Coronary artery (tissue), 2 donors: ENCODE measurements at regions not wholly inside any gene's neighbourhood (a gene's known extent, or its start where the extent isn't known, plus 50 kb on each side); places are given as distances from the start of the nearest gene placed in this dataset.

Experiments
- DNase-seq: peaks from one replicate; pipeline ENCODE4 v3.0.0-alpha.2; 2017; ENCODE audit warnings: low spot score
- H3K27ac ChIP-seq, 2 donors: fragments of 200-600 bp; sonication (generic); one replicate each; pipeline ENCODE4 v1.5.1; 2016 to 2019
- H3K4me3 ChIP-seq: fragments of 200-600 bp; sonication (generic); 2 replicates; pipeline ENCODE4 v1.5.1; 2016; ENCODE audit warnings: mild to moderate bottlenecking, moderate library complexity
- TF ChIP-seq, protein P1 (sequence below): fragments of 200-600 bp; sonication (generic); IDR thresholded peaks from one replicate; pipeline ENCODE4 v1.5.1; 2019; ENCODE audit warnings: antibody characterized with exemption

DNA sequence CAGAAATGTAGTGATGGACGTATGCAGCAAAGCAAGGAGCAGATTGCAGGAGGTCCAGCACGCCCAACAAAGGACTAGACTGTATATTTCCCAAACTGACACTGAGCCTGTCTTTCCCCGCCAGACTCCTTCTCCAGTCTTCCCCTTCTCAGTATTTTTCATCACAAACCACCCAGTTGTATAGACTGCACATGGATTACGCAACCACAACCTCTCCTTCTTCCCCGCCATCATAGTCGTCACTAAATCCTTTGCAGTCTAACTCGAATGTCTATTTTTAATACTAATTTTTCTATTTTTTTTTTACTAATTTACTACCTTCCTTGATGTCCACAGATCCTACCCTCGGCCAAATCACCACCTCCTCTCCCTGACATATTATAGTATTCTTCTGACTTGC, 105.4 kb downstream of the MTNR1A start:
- no peak overlapping the region for H3K27ac ChIP-seq
- no peak for DNase-seq
- H3K4me3 ChIP-seq: no peak overlapping the region
- TF ChIP-seq, protein P1, sequence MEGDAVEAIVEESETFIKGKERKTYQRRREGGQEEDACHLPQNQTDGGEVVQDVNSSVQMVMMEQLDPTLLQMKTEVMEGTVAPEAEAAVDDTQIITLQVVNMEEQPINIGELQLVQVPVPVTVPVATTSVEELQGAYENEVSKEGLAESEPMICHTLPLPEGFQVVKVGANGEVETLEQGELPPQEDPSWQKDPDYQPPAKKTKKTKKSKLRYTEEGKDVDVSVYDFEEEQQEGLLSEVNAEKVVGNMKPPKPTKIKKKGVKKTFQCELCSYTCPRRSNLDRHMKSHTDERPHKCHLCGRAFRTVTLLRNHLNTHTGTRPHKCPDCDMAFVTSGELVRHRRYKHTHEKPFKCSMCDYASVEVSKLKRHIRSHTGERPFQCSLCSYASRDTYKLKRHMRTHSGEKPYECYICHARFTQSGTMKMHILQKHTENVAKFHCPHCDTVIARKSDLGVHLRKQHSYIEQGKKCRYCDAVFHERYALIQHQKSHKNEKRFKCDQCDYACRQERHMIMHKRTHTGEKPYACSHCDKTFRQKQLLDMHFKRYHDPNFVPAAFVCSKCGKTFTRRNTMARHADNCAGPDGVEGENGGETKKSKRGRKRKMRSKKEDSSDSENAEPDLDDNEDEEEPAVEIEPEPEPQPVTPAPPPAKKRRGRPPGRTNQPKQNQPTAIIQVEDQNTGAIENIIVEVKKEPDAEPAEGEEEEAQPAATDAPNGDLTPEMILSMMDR: no peak

DNA sequence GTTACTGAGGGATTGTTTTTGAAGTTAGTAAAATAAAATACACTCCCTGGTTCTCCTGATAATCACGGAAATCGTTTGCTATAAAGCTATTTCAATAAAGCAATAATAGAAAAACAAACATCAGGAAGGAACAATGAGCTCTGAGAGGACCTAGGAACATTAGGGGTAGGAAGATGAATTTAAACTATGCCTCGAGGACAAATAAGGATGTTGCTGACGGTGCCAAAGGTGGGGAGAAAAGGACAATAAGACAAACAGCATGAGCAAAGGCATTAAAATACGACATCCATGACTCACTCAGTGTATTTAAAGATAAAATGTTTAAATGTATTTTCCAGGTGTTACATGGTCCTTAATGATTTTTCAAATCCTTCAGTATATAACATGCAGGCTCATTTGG, 110.3 kb downstream of the MTNR1A start:
- Histone ChIP-seq H3K4me3 (no peak overlapping the region), H3K27ac (no peak overlapping the region)
- TF ChIP-seq, protein P1: no peak
- DNase-seq: no peak

DNA sequence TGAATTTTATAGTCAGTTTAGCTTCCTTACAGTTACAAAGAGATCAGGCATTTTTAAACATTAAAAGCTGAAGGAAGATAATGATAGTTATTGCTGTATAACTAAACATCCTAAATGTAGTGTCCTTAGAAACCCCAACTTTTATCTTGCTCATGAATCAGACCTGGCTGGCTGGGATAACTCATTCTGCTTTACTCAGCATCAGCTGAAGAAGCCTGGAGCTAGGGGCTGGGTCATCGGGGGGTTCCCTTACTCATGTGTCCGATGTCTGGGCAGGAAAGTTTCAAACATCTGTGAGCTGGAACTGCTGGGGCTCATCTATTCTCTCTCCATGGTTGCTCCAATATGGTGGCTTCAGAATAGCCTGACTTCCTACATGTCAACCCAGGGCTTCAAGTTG, 113.9 kb downstream of the MTNR1A start:
- Histone ChIP-seq H3K27ac (no peak overlapping the region), H3K4me3 (no peak overlapping the region)
- TF ChIP-seq, protein P1: no peak
- no peak for DNase-seq

DNA sequence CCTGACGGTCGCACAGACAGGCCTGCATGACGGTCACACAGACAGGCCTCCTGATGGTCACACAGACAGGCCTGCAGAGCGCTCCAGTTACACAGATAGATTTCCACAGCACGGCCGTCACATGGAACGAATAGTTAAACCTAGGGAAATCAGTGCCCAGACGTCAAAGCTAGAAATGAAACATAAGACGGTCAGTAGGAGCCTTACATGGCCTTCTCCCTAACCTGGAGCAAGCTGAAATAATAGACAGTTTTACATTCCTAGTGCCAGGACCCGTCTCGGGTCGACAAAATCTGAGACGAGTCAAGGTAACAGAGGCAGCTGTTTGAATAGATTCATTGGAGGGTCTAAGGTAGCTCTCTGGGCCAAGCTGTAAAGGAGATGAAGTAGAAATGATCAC, 126.9 kb downstream of the MTNR1A start:
- Histone ChIP-seq H3K27ac (no peak overlapping the region), H3K4me3 (no peak overlapping the region)
- DNase-seq: no peak
- TF ChIP-seq, protein P1: no peak

DNA sequence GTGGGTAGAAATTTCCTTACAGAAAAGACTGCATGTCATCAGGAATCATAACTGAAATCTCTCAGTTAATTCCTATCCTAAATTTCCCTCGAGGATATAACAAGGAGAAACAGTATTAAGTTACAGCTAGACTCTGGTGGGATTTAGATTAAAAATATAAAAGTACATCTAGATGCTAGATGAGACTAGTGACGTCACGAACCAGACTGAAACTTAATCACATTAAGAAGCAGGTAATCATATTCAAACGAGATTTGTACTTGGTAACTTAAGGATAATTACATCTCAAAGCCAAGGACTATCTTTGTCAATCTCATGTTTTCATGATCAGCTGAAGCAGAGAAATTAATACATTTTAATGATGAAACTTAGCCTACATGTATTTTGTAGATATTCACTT, 130.6 kb downstream of the MTNR1A start:
- no peak for DNase-seq
- H3K27ac ChIP-seq: no peak overlapping the region
- no peak overlapping the region for H3K4me3 ChIP-seq
- TF ChIP-seq, protein P1: no peak

DNA sequence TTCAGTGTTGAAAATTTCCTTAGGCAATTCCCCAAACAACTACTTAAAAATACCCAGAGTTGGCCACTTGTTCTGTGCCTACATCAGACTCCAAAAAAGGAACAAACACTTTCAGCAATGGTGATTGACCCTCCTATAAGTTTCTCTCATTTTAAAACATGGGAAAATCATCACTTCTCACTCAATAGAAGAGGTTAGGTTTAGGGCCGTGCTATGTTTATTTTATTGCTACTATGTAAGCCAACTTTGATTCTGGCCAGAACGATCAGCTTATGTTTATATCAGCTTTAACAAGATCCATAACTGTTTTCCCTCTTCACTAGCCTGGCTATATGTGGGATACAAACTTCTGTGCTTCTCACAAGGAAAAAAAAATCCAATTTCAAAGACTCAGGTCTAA, 133.1 kb downstream of the MTNR1A start:
- no peak for DNase-seq
- TF ChIP-seq, protein P1: no peak
- no peak overlapping the region for H3K4me3 ChIP-seq
- H3K27ac ChIP-seq: no peak overlapping the region

DNA sequence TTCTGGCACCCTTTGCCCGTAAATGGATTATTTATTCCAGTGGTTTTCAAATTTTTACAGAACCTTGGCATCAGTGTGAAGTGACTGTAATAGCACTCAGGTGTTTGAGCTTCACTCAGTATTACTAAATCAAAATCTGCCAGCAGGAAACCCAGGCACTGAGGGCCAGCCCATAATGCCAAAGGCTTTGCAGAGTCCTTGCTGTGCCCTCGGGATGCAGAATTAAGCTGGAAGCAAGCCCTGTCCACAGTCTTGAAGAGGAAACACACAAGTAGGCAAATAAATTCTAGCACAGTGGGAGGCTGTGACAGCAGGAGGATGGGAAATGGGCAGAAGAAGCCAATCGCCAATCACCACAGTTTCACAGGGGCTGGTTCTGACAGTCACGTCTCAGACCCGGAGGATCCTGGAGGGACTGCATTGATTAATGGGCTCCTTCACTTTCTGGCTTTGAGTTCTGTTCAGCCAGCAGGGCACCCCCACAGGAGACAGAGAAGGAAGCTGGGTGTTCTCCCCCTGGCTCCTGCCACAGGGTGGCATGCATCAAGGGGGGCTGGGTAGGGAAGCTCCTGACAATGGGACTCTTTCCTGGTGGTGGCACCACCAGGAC, 138.8 kb downstream of the MTNR1A start:
- no peak for DNase-seq
- TF ChIP-seq, protein P1: no peak
- Histone ChIP-seq H3K27ac (no peak overlapping the region), H3K4me3 (no peak overlapping the region)
